ENCODE measurements at regions not wholly inside any gene's neighbourhood (a gene's known extent, or its start where the extent isn't known, plus 50 kb on each side); places are given as distances from the start of the nearest gene placed in this dataset.

- H3K4me3 ChIP-seq: no peak overlapping the region
- H3K27me3 ChIP-seq (ENCODE audit: insufficient read depth in 3 of 3, low read length in 2 of 3): no peaks in the 10 kb centered on the region
- no peak for DNase-seq
- no peak for TF ChIP-seq CTCF (IDR thresholded peaks at IDR 0.05)
- no peak for ATAC-seq
- no peaks in the 10 kb centered on the region for H3K4me1 ChIP-seq
- WGBS, 3 donors: 95 to 97% (median 96%) methylated on average over 11 of the region's 11 CpGs
- intact Hi-C loops (cut with DNase I): no loop called here
- no peaks in the 10 kb centered on the region for H3K9me3 ChIP-seq
- H3K27ac ChIP-seq: no peak overlapping the region
- no peaks in the 10 kb centered on the region for H3K36me3 ChIP-seq (ENCODE audit: insufficient read depth in 1 of 2, low read depth in 1 of 2)
Measured at GRCh38 chr4:156481845-156482244, 489.8 kb downstream of the PDGFC start.

GRCh38 chr4:156477636-156478035 is 494.0 kb downstream of the PDGFC start:
- no peaks in the 10 kb centered on the region for H3K36me3 ChIP-seq (ENCODE audit: insufficient read depth in 1 of 2, low read depth in 1 of 2)
- no peaks in the 10 kb centered on the region for H3K4me1 ChIP-seq
- WGBS, 3 donors: 78 to 85% (median 81%) methylated on average over 2 of the region's 2 CpGs
- H3K4me3 ChIP-seq: no peak overlapping the region
- DNase-seq: no peak
- H3K27ac ChIP-seq: no peak overlapping the region
- intact Hi-C loops (cut with DNase I): loop anchor here in 1 of 2 donors (5.0 to 10.0 kb wide), 3 partner anchors 200 to 647 kb away; partner anchors contain the start of gene PDGFC
- no peaks in the 10 kb centered on the region for H3K27me3 ChIP-seq (ENCODE audit: insufficient read depth in 3 of 3, low read length in 2 of 3)
- TF ChIP-seq CTCF (IDR thresholded peaks at IDR 0.05): no peak
- no peak for ATAC-seq
- no peaks in the 10 kb centered on the region for H3K9me3 ChIP-seq

GRCh38 chr4:156476359-156476758 is 495.2 kb downstream of the PDGFC start:
- Histone ChIP-seq H3K4me3 (no peak overlapping the region), H3K9me3 (no peaks in the 10 kb centered on the region), H3K4me1 (no peaks in the 10 kb centered on the region), H3K27ac (no peak overlapping the region), H3K36me3 (ENCODE audit: insufficient read depth in 1 of 2, low read depth in 1 of 2) (no peaks in the 10 kb centered on the region), H3K27me3 (ENCODE audit: insufficient read depth in 3 of 3, low read length in 2 of 3) (no peaks in the 10 kb centered on the region)
- DNase-seq (no peak), ATAC-seq (peak in 3 of 4 donors; percentile 41 to 50 (median 42))
- intact Hi-C loops (cut with DNase I): loop anchor here in 1 of 2 donors (5.0 to 10.0 kb wide), 3 partner anchors 201 to 648 kb away; partner anchors contain the start of gene PDGFC
- WGBS, 3 donors: 47 to 70% (median 61%) methylated on average over 2 of the region's 2 CpGs
- TF ChIP-seq CTCF (IDR thresholded peaks at IDR 0.05): no peak

- intact Hi-C loops (cut with DNase I): loop anchor here in 1 of 2 donors (2.0 to 10.0 kb wide), 4 partner anchors 202 to 649 kb away; partner anchors contain the start of gene PDGFC
- H3K27me3 ChIP-seq (ENCODE audit: insufficient read depth in 3 of 3, low read length in 2 of 3): no peaks in the 10 kb centered on the region
- ATAC-seq: peak; percentile 66 to 88 (median 74)
- DNase-seq: no peak
- no peaks in the 10 kb centered on the region for H3K9me3 ChIP-seq
- no peak overlapping the region for H3K4me3 ChIP-seq
- no peak overlapping the region for H3K27ac ChIP-seq
- H3K4me1 ChIP-seq: no peaks in the 10 kb centered on the region
- H3K36me3 ChIP-seq (ENCODE audit: insufficient read depth in 1 of 2, low read depth in 1 of 2): no peaks in the 10 kb centered on the region
- peak; percentile 62 for TF ChIP-seq CTCF (IDR thresholded peaks at IDR 0.05)
Measured at GRCh38 chr4:156475322-156475721, 496.3 kb downstream of the PDGFC start.

GRCh38 chr4:156473151-156473550 is 498.4 kb downstream of the PDGFC start:
- Histone ChIP-seq H3K27me3 (ENCODE audit: insufficient read depth in 3 of 3, low read length in 2 of 3) (no peaks in the 10 kb centered on the region), H3K4me1 (no peaks in the 10 kb centered on the region), H3K9me3 (no peaks in the 10 kb centered on the region), H3K27ac (no peak overlapping the region), H3K4me3 (no peak overlapping the region), H3K36me3 (ENCODE audit: insufficient read depth in 1 of 2, low read depth in 1 of 2) (no peaks in the 10 kb centered on the region)
- DNase-seq: no peak
- ATAC-seq: no peak
- 73 to 94% (median 91%) methylated on average over 3 of the region's 3 CpGs for WGBS, 3 donors
- intact Hi-C loops (cut with DNase I): loop anchor here (5.0 to 10.0 kb wide), 3 partner anchors 502 to 652 kb away; partner anchors contain the start of gene PDGFC (in 1 of the 2)
- no peak for TF ChIP-seq CTCF (IDR thresholded peaks at IDR 0.05)
